GM12878 (cell line): ENCODE measurements at regions not wholly inside any gene's neighbourhood (a gene's known extent, or its start where the extent isn't known, plus 50 kb on each side); places are given as distances from the start of the nearest gene placed in this dataset.

Experiments
- ATAC-seq: fragments of 200-7000 bp; cut with Tn5 transposase; 3 replicates; pipeline ENCODE4 v1.9.1; 2020; ENCODE audit warnings: mild to moderate bottlenecking, moderate library complexity
- BruUV-seq: library from RNA; stranded (reverse); fragments of 400-500 nt; replicated peaks from 2 replicates; lab custom pipeline; 2021; lab: Mats Ljungman, UMichigan
- CTCF ChIA-PET: fragments of 300-600 bp; sonication (Branson Sonifier 250); formaldehyde crosslinking; extraction: SDS; loops from one replicate; lab custom pipeline; 2021; ENCODE audit warnings: inconsistent platforms; lab: Yijun Ruan, JAX
- POLR2A ChIA-PET: fragments of 350-600 bp; formaldehyde crosslinking; extraction: SDS; loops from one replicate; lab custom pipeline; 2021; ENCODE audit warnings: inconsistent platforms; lab: Charles Lee
- RAD21 ChIA-PET: fragments of 300-600 bp; sonication (Branson Sonifier 250); formaldehyde crosslinking; loops from one replicate; lab custom pipeline; 2023; ENCODE audit warnings: antibody characterized with exemption; ENCODE audit not compliant: unreplicated experiment; lab: Charles Lee
- SMC1A ChIA-PET: fragments of 300-600 bp; sonication (Branson Sonifier 250); formaldehyde crosslinking; loops from one replicate; lab custom pipeline; 2023; ENCODE audit not compliant: unreplicated experiment, uncharacterized antibody; lab: Charles Lee
- DNase-seq: peaks from one replicate; pipeline ENCODE4 v3.0.0-alpha.2; 2011; ENCODE audit warnings: low read depth, low spot score
- FAIRE-seq: peaks from 3 replicates; lab custom pipeline; 2011; peaks lifted over from hg19 to GRCh38; lab: Jason Lieb, UNC
- H2AFZ ChIP-seq: 2 replicates; pipeline ENCODE4 v1.6.0; 2011; ENCODE audit warnings: low read depth, low read length, control low read depth; ENCODE audit not compliant: control insufficient read depth
- H3K27ac ChIP-seq: 2 replicates; pipeline ENCODE4 v1.5.1; 2011; ENCODE audit warnings: control low read depth; ENCODE audit not compliant: control insufficient read depth, insufficient read depth
- H3K27me3 ChIP-seq, 2 experiments: replicated peaks in 1 of 2; 2 replicates each; pipeline versions ENCODE4 v1.6.0 to v1.6.1; 2011; ENCODE audit warnings: low read length in 1 of 2; ENCODE audit not compliant: control insufficient read depth in 2 of 2, insufficient read depth in 2 of 2
- H3K36me3 ChIP-seq, 2 experiments: 2 replicates each; pipeline ENCODE4 v1.5.1; 2011; ENCODE audit warnings: low read length in 1 of 2; ENCODE audit not compliant: control insufficient read depth in 2 of 2, insufficient read depth in 2 of 2
- H3K4me1 ChIP-seq: 2 replicates; pipeline ENCODE4 v1.6.1; 2011; ENCODE audit warnings: mild to moderate bottlenecking, low read length, moderate library complexity, mixed read lengths; ENCODE audit not compliant: control insufficient read depth, insufficient read depth
- H3K4me2 ChIP-seq: 2 replicates; pipeline ENCODE4 v1.6.0; 2011; ENCODE audit warnings: control low read depth; ENCODE audit not compliant: control insufficient read depth, insufficient read depth
- H3K4me3 ChIP-seq: fragments of 200-600 bp; sonication (generic); 2 replicates; pipeline ENCODE4 v1.5.1; 2016
- H3K79me2 ChIP-seq: 2 replicates; pipeline ENCODE4 v1.6.0; 2011; ENCODE audit warnings: low read length; ENCODE audit not compliant: control insufficient read depth, insufficient read depth
- H3K9ac ChIP-seq: 2 replicates; pipeline ENCODE4 v1.8.0; 2011; ENCODE audit warnings: low read length, control low read depth, mixed read lengths; ENCODE audit not compliant: control insufficient read depth, insufficient read depth
- H3K9me3 ChIP-seq: replicated peaks from 3 replicates; pipeline ENCODE4 v1.5.1; 2011; ENCODE audit warnings: mild to moderate bottlenecking, low read length; ENCODE audit not compliant: control insufficient read depth, insufficient read depth
- H4K20me1 ChIP-seq: 2 replicates; pipeline ENCODE4 v1.6.0; 2011; ENCODE audit not compliant: control insufficient read depth, insufficient read depth
- EGR1 ChIP-seq, 2 experiments: IDR thresholded peaks; 1 replicate in 1 of 2; 2 replicates in 1 of 2; pipeline ENCODE4 v1.6.1; 2011 to 2012; ENCODE audit warnings: low read depth in 2 of 2, low read length in 2 of 2, borderline replicate concordance in 1 of 2, mild to moderate bottlenecking in 1 of 2, moderate library complexity in 1 of 2
- GABPA ChIP-seq: IDR thresholded peaks from 2 replicates; pipeline ENCODE4 v1.6.1; 2014; ENCODE audit warnings: antibody characterized with exemption, low read depth, mild to moderate bottlenecking, inconsistent platforms
- MEF2B ChIP-seq: fragments of 450-650 bp; IDR thresholded peaks from 2 replicates; pipeline ENCODE4 v1.6.1; 2018; ENCODE audit warnings: mild to moderate bottlenecking, moderate library complexity; ENCODE audit not compliant: partially characterized antibody, poor library complexity, severe bottlenecking
- RUNX3 ChIP-seq: IDR thresholded peaks from 2 replicates; pipeline ENCODE4 v1.6.1; 2012; ENCODE audit warnings: low read length, inconsistent platforms
- SIN3A ChIP-seq: IDR thresholded peaks from 2 replicates; pipeline ENCODE4 v1.6.1; 2012; ENCODE audit warnings: low read depth, low read length, improper control_type of control experiment
- SPI1 ChIP-seq: IDR thresholded peaks from 2 replicates; pipeline ENCODE4 v1.6.1; 2011; ENCODE audit warnings: low read depth, mild to moderate bottlenecking, low read length, moderate library complexity, borderline replicate concordance; ENCODE audit not compliant: insufficient read depth
- SUZ12 ChIP-seq: fragments of 200-600 bp; sonication (generic); IDR thresholded peaks from one replicate; pipeline ENCODE4 v1.6.1; 2018; ENCODE audit warnings: antibody characterized with exemption, mild to moderate bottlenecking; ENCODE audit not compliant: unreplicated experiment
- TAF1 ChIP-seq: IDR thresholded peaks from 2 replicates; pipeline ENCODE4 v1.6.1; 2011; ENCODE audit warnings: mild to moderate bottlenecking, low read depth, low read length, borderline replicate concordance
- TCF7 ChIP-seq: IDR thresholded peaks from 2 replicates; pipeline ENCODE4 v1.6.1; 2014; ENCODE audit warnings: antibody characterized with exemption, borderline replicate concordance
- ZSCAN29 ChIP-seq: fragments of 450-650 bp; IDR thresholded peaks from 2 replicates; pipeline ENCODE4 v1.6.1; 2017; ENCODE audit warnings: mild to moderate bottlenecking, moderate library complexity
- WGBS: methylation state at CpG from one replicate; pipeline ENCODE4 v1.1.6; 2016; ENCODE audit warnings: low lambda C conversion rate; ENCODE audit not compliant: insufficient replicate concordance, insufficient coverage; ENCODE audit errors: missing lambda C conversion rate; 5-methylcytosine and 5-hydroxymethylcytosine counted together
- in situ Hi-C: fragments of 300-500 bp; cut with MboI; formaldehyde crosslinking; loops from 9 replicates; pipeline ENCODE4 v1.14.3; 2018; ENCODE audit warnings: mixed read lengths
- intact Hi-C: fragments of 100-400 bp; cut with micrococcal nuclease; formaldehyde crosslinking; loops from one replicate; pipeline ENCODE4 v1.14.2; 2022; ENCODE audit not compliant: unreplicated experiment
- TF ChIP-seq, protein P1 (sequence below): IDR thresholded peaks from 2 replicates; pipeline ENCODE4 v1.6.1; 2012; ENCODE audit warnings: low read depth, low read length, improper control_type of control experiment
- TF ChIP-seq, protein P2 (sequence below): IDR thresholded peaks from 2 replicates; pipeline ENCODE4 v1.6.1; 2012; ENCODE audit warnings: low read depth, low read length, improper control_type of control experiment

DNA sequence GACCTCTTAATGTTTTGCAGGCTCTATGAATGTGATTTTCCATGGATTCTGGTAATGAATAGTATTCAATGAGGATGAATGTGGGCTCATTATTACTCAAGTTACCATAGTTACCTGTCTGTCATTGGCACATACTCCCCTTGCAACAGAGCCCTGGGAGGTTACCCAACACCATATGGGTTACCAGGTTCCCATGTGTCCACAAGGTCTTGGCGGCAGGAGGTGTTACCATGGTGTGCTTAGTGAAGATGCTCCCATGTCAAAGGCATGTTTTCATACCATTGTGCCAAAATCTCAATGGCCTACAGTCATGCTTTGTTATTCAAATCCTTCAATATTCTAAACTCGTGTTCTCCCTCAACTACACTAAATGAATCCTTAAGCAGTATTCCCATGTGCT lies 232.5 kb downstream of the HDGFL1 start:
- no peaks in the 10 kb centered on the region for H3K27me3 ChIP-seq
- POLR2A ChIA-PET: no interaction called here
- no peaks in the 10 kb centered on the region for H3K36me3 ChIP-seq
- no peaks in the 10 kb centered on the region for H3K79me2 ChIP-seq
- H2AFZ ChIP-seq: no peak overlapping the region
- H3K4me2 ChIP-seq: no peak overlapping the region
- SMC1A ChIA-PET: interaction anchor here (1.2 kb wide), 1 partner anchor 20 kb away, joined by 3 read pairs; no protein-coding TSS in a partner anchor
- CTCF ChIA-PET: no interaction called here
- no TSS peak for BruUV-seq
- FAIRE-seq: no peak
- intact Hi-C loops: no loop called here
- ATAC-seq: no peak
- H3K4me3 ChIP-seq: no peak overlapping the region
- RAD21 ChIA-PET: no interaction called here
- no peaks in the 10 kb centered on the region for H3K4me1 ChIP-seq
- TF ChIP-seq SUZ12: no peak
- TF ChIP-seq, protein P1, sequence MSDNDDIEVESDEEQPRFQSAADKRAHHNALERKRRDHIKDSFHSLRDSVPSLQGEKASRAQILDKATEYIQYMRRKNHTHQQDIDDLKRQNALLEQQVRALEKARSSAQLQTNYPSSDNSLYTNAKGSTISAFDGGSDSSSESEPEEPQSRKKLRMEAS: no peak
- TF ChIP-seq SPI1: no peak
- TF ChIP-seq SIN3A: no peak
- TF ChIP-seq RUNX3: no peak
- no peak for TF ChIP-seq MEF2B
- no peak for TF ChIP-seq EGR1 (IDR thresholded peaks at IDR 0.05; ENCODE audit: borderline replicate concordance in 1 of 2, low read depth in 2 of 2, low read length in 2 of 2)
- TF ChIP-seq TAF1: no peak
- TF ChIP-seq TCF7: no peak
- no peak for TF ChIP-seq GABPA
- TF ChIP-seq ZSCAN29: no peak
- TF ChIP-seq, protein P2, sequence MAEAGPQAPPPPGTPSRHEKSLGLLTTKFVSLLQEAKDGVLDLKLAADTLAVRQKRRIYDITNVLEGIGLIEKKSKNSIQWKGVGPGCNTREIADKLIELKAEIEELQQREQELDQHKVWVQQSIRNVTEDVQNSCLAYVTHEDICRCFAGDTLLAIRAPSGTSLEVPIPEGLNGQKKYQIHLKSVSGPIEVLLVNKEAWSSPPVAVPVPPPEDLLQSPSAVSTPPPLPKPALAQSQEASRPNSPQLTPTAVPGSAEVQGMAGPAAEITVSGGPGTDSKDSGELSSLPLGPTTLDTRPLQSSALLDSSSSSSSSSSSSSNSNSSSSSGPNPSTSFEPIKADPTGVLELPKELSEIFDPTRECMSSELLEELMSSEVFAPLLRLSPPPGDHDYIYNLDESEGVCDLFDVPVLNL: no peak
- in situ Hi-C loops: no loop called here
- H3K9me3 ChIP-seq: no peaks in the 10 kb centered on the region; the same call in 2 of the 3 replicates
- no peak for DNase-seq
- H3K9ac ChIP-seq: no peak overlapping the region
- no peak overlapping the region for H3K27ac ChIP-seq
- 18% methylated on average over 2 of the region's 2 CpGs for WGBS
- no peaks in the 10 kb centered on the region for H4K20me1 ChIP-seq
